GM18858 (cell line): ENCODE measurements at regions not wholly inside any gene's neighbourhood (a gene's known extent, or its start where the extent isn't known, plus 50 kb on each side); places are given as distances from the start of the nearest gene placed in this dataset.

Source experiments
- ATAC-seq: cut with Tn5 transposase; IDR thresholded peaks from one replicate; pipeline ENCODE4 v1.9.1; 2021; ENCODE audit not compliant: unreplicated experiment

- ATAC-seq = no peak
Measured at GRCh38 chr7:51731075-51731474, 414.5 kb upstream of the COBL start.

GRCh38 chr7:51727441-51727840, 410.8 kb upstream of the COBL start:
- no peak for ATAC-seq

- no peak for ATAC-seq
Measured at GRCh38 chr7:51706851-51707250, 390.2 kb upstream of the COBL start.

- ATAC-seq = no peak
Measured at GRCh38 chr7:51705701-51706100, 389.1 kb upstream of the COBL start.

GRCh38 chr7:51702673-51703072, 386.1 kb upstream of the COBL start:
- peak; percentile 38 for ATAC-seq

- ATAC-seq = no peak
Measured at GRCh38 chr7:51701935-51702334, 385.3 kb upstream of the COBL start.

- ATAC-seq = no peak
Measured at GRCh38 chr7:51700593-51701215, 384.1 kb upstream of the COBL start.

GRCh38 chr7:51693258-51693657, 376.6 kb upstream of the COBL start:
- no peak for ATAC-seq

- no peak for ATAC-seq
Measured at GRCh38 chr7:51689547-51689946, 372.9 kb upstream of the COBL start.

- no peak for ATAC-seq
Measured at GRCh38 chr7:51685794-51686193, 369.2 kb upstream of the COBL start.

- ATAC-seq = no peak
Measured at GRCh38 chr7:51680594-51681399, 364.2 kb upstream of the COBL start.

GRCh38 chr7:51679358-51679757, 362.7 kb upstream of the COBL start:
- no peak for ATAC-seq

GRCh38 chr7:51666751-51667150, 350.1 kb upstream of the COBL start:
- ATAC-seq = no peak

- no peak for ATAC-seq
Measured at GRCh38 chr7:51666266-51666665, 349.7 kb upstream of the COBL start.

- no peak for ATAC-seq
Measured at GRCh38 chr7:51665045-51665780, 348.6 kb upstream of the COBL start.

- ATAC-seq = no peak
Measured at GRCh38 chr7:51660516-51660915, 343.9 kb upstream of the COBL start.

GRCh38 chr7:51658684-51659083, 342.1 kb upstream of the COBL start:
- no peak for ATAC-seq

- ATAC-seq = no peak
Measured at GRCh38 chr7:51647931-51648351, 331.3 kb upstream of the COBL start.

- ATAC-seq = no peak
Measured at GRCh38 chr7:51647486-51647885, 330.9 kb upstream of the COBL start.

GRCh38 chr7:51645702-51646298, 329.2 kb upstream of the COBL start:
- ATAC-seq = no peak

- ATAC-seq = no peak
Measured at GRCh38 chr7:51645255-51645654, 328.6 kb upstream of the COBL start.

GRCh38 chr7:51644216-51644615, 327.6 kb upstream of the COBL start:
- ATAC-seq = no peak
